GM21390 (cell line): ENCODE measurements at regions not wholly inside any gene's neighbourhood (a gene's known extent, or its start where the extent isn't known, plus 50 kb on each side); places are given as distances from the start of the nearest gene placed in this dataset.
"Not testable (repeated sequence)": the region's sequence is repeated elsewhere in the genome, so short reads cannot be mapped to it uniquely, and the experiment has no call there.

ENCODE experiments used
- ATAC-seq: cut with Tn5 transposase; IDR thresholded peaks from one replicate; pipeline ENCODE4 v1.9.1; 2021; ENCODE audit not compliant: unreplicated experiment

DNA sequence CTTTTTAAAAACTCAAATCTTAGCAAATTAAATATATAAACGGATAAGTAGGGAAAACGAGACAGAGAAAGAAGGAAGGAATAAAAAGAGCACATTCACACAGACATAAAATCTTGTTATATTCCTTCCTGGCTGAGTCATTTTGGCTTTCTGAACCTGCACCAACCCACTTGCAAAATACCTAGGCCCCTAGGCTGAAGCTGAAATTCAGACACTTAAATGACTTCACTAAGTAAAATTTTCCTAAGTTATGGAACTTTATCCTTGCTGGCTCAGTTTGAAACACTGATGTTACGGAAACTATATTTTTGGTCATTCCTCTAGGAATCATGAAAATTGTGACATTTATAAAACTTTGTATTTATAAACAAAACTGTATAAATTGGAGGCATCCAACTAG lies 462.8 kb upstream of the NFIA start:
- no peak for ATAC-seq

GRCh38 chr1:60615666-60616065 lies 466.7 kb upstream of the NFIA start:
- ATAC-seq = no peak

DNA sequence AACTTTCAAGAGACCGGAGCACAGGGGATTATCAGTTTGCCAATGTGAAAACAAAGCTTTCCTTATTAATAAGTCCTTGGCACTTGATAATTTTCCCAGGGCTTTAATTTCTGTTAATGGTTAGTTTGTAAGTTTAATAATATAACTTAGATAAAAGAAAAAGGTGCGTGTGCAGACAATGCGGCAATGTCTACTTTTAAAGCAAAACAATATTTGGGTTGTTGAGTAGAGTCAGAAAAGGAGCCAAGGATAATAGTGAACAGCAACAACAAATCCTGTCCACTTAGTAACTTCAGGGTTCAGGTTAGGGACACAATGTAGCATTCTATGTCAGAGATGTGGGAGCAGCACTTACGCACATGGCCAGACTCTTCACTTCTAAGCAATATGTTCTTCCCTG lies 469.6 kb upstream of the NFIA start:
- ATAC-seq = no peak

DNA sequence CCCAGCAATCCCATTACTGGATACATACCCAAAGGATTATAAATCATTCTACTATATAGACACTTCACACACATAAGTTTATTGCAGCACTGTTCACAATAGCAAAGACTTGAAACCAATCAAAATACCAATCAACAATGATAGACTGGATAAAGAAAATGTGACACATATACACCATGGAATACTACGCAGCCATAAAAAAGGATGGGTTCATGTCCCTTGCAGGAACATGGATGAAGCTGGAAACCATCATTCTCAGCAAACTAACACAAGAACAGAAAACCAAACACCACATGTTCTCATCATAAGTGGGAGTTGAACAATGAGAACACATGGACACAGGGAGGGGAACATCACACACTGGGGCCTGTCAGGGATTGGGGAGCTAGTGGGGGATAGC lies 475.4 kb upstream of the NFIA start:
- not testable (repeated sequence) for ATAC-seq

GRCh38 chr1:60600532-60600931 lies 481.8 kb upstream of the NFIA start:
- ATAC-seq = no peak

- ATAC-seq = no peak
These were observed 482.8 kb upstream of the NFIA start for GRCh38 chr1:60599574-60599973.

GRCh38 chr1:60598041-60598910 lies 484.1 kb upstream of the NFIA start:
- no peak for ATAC-seq

DNA sequence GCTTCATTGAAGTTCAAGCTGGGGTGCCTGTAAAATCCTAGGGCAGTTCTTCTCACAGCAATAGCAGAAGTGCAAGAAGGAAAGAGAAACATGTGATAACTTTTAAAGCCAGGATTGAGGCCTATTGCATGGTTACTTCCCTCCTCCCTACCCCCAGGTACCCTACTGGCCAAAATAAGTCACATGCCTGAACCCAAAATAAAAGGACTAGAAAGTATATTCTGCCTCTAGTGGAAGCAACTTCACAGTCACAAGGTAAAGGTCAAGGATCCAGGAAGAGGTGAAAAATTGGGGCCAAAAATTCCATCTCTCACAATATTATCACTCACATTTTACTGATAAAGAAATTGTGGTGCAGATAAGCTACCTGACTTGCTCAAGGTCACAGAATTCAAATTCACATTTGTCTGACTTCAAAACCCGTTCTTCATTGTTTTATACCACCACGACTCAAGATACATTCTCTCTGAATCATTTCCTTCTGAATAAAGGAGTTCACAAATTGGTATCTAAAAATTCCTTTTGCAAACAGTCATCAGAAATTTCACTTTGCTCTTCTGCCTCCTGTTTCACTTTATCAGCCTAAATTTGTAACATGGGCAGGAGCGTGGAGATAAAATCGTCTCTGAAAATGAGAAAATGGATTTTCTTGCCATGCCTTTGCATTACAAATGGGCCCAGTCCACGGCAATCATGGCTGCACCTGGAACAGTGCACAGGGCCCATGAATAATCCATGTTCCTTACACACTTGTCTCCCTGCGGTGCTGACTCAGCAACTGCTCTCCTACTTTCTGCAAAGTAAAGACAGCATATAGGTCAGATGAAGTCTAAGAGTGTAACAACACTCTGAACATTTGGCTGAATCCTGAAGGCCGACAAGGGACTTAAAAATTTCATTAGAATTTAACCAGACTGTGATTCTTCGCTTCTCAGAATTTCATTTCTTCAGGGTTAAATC lies 485.3 kb upstream of the NFIA start:
- ATAC-seq = no peak

DNA sequence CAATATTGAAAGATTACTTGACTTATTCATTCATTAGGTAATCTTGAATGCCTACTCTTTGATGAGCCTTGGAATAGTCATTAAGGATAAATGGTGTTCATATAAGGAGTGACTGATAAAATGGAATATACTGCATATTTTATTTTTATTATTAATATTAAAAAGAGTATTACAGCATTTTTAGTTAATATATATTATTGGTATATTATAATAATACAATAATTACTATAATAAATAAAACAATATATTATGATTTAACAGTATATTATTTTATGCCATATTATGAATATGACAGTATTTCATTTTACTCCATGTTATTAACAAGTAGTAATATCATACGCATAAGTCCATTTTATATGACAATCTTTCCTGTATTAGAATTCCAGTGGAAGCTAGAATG lies 490.8 kb upstream of the NFIA start:
- no peak for ATAC-seq

- ATAC-seq = no peak
These were observed 492.4 kb upstream of the NFIA start for GRCh38 chr1:60589916-60590315.

DNA sequence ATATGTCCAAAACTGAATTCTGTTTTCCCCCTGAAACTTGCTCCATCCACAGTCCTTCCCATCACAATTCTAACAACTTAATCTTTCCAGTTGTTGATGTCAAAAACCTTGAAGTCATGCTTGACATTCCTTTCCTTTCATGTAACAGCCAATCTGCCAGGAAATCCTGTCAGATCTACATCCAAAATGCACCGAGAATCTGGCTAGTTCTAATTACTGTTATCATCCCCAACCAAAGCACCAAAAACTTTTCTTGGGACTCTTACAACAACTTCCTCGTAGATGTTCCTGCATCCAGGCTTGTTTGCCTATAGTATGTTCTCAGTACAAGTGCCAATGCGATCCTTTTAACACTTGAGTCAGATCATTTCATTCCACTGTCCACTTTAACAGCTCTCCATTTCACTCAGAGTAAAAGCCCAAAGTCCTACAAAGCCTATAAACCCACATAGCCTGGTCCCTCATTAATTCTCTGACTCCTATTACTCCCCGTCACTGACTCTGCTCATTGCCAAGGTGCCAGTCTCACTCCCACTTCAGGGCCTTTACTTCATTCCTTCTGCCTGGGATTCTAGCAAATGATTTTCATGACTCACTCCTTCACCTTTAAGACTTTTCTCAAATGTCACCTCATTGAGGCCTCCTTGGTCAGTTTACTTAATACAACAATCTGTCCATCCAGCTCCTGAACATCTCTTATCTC lies 493.2 kb upstream of the NFIA start:
- ATAC-seq = no peak

- ATAC-seq = no peak
These were observed 498.0 kb upstream of the NFIA start for GRCh38 chr1:60584371-60584770.

DNA sequence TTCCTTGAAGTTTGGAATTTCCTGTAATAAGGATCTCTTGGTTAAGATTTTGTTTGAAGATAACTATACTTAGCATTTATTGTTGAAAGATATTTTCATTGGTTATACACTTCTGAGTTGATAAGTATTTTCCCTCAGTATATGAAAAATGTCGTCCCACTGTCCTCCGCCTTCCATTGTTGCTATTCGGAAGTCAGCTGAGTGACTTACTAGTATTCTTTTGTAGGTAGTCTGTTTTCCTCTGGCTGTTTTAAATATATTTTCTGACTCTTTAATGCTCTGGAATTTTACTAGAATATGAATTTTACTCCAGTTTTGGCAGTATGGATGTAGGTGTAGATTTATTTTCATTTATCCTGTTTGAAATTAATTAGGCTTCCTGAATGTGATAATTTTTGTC lies 498.7 kb upstream of the NFIA start:
- no peak for ATAC-seq

DNA sequence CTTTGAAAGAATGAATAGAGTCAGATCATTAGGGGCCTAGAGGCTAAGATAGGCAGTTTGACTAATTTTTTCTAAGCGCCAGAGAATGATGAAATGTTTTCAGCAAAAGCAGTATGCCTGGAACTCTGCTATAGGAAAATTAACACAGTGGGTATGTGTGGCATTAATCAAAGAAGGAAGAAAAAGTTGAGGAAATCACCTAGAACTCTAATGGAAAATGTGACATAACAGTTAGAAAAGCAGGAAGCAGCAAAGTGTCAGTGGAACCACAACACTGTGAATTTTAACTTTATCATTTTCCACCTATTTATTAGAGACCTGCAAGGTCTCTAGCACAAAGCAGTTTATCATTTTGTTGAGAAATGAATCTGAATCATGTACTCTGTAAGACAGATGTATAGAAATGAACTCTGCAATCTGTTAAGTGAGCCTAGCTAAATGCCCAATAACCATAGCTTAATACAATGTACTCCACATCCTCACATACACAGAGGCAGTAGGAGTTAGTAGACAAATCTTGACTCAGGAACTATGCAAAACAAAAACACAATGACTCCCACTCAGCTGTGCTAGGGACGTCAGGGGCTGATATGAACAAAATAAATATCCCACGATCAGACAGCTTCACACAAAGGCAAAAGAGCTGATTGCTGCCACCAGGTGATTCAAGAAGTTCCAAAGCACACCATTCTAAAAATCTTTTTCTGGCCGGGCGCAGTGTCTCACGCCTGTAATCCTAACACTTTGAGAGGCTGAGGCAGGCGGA lies 500.7 kb upstream of the NFIA start:
- no peak for ATAC-seq

DNA sequence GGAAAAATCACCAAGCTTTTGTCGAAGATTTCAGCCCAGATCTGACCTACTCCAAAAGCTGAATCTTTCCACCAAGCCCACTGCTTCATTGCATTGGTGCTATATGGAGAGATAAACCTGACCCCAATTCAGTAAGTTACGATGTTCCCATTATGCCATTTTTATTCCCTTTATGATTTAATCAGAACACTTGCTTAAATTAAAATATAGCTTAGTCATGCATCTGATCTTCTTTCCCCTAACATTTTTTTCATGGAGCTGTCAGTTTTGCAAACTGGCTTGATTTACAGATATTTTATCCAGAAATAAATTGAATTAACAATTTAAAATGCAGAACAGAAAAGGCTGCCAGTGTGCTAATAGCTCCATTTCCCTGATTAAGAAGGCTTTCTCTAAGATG lies 503.5 kb upstream of the C1orf87 start:
- no peak for ATAC-seq

DNA sequence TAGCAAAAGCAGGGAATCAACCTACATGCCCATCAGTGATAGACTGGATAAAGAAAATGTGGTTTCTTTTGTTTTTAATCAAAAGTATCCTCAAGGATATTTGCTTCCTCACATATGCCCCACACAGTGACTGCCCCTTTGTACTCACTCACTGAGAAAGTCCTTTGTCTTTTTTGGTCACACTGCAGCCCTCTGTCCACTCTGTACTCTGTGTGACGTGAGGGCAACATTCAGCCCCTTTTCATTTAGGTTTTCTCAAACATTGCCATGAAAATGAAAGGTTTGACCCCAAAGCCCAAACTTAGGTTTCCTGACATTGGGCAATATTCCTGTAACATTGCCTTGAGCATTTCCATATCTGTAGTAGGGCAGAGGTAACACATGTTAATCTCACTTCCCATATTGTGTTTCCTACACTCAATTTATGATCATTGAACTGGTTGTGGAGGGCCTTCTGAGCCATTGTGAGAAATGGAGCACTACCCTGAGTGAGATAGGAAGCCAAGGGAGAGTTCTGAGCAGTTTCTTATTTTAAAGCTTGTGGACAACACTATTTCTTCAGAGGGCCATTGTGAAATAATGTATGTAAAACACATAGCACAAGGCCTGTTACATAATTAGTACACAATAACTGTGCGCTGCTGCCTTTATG lies 501.9 kb upstream of the C1orf87 start:
- ATAC-seq = no peak

GRCh38 chr1:60573726-60574409 lies 500.3 kb upstream of the C1orf87 start:
- ATAC-seq = no peak

GRCh38 chr1:60573121-60573520 lies 499.6 kb upstream of the C1orf87 start:
- no peak for ATAC-seq

GRCh38 chr1:60572378-60572777 lies 498.8 kb upstream of the C1orf87 start:
- no peak for ATAC-seq

DNA sequence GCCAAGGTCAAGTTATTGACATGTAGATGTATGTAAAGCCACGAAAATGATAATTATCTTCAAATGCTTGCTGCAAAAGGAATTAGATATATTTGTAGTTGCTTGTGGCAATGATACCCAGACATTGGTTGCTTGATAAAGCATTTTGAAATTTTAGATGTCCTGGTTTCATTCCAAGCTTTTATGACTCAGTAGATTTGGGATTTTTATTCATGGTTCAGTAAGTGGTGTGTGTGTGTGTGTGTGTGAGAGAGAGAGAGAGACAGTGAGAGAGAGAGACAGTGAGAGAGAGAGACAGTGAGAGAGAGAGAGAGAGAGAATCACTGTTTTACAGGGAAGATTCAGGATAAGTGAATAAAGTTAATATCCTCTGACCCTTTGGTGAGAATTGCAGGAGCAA lies 498.2 kb upstream of the C1orf87 start:
- ATAC-seq = no peak
